Osteocyte (in vitro differentiated cells): ENCODE measurements at regions not wholly inside any gene's neighbourhood (a gene's known extent, or its start where the extent isn't known, plus 50 kb on each side); places are given as distances from the start of the nearest gene placed in this dataset.

Source experiments
- DNase-seq: peaks from one replicate; pipeline ENCODE4 v3.0.0; 2021; ENCODE audit warnings: mixed read lengths; ENCODE audit not compliant: unreplicated experiment; ENCODE audit errors: extremely low spot score
- H3K27ac Mint-ChIP-seq: one replicate; pipeline ENCODE4 v1.8.0; 2021; ENCODE audit warnings: mild to moderate bottlenecking, mixed read lengths; ENCODE audit not compliant: unreplicated experiment
- H3K27me3 Mint-ChIP-seq: one replicate; pipeline ENCODE4 v1.8.0; 2021; ENCODE audit warnings: mixed read lengths; ENCODE audit not compliant: unreplicated experiment
- H3K36me3 Mint-ChIP-seq: one replicate; pipeline ENCODE4 v1.8.0; 2021; ENCODE audit warnings: mixed read lengths; ENCODE audit not compliant: unreplicated experiment
- H3K4me1 Mint-ChIP-seq: one replicate; pipeline ENCODE4 v1.8.0; 2021; ENCODE audit warnings: mixed read lengths; ENCODE audit not compliant: unreplicated experiment
- H3K4me3 Mint-ChIP-seq: one replicate; pipeline ENCODE4 v1.8.0; 2021; ENCODE audit warnings: mild to moderate bottlenecking, moderate library complexity, mixed read lengths; ENCODE audit not compliant: unreplicated experiment
- H3K9me3 Mint-ChIP-seq: one replicate; pipeline ENCODE4 v1.8.0; 2021; ENCODE audit warnings: mixed read lengths; ENCODE audit not compliant: unreplicated experiment
- CTCF ChIP-seq: fragments of 200-600 bp; sonication (generic); IDR thresholded peaks from 2 replicates; pipeline ENCODE4 v1.5.0; 2021; ENCODE audit warnings: antibody characterized with exemption, mild to moderate bottlenecking, moderate library complexity

- no peaks in the 10 kb centered on the region for H3K36me3 Mint-ChIP-seq
- H3K27ac Mint-ChIP-seq = no peak overlapping the region
- no peak overlapping the region for H3K4me3 Mint-ChIP-seq
- H3K27me3 Mint-ChIP-seq = no peaks in the 10 kb centered on the region
- H3K4me1 Mint-ChIP-seq = no peaks in the 10 kb centered on the region
- TF ChIP-seq CTCF = no peak
- H3K9me3 Mint-ChIP-seq = peaks cover 26% of the 10 kb centered on the region
- DNase-seq = no peak
Measured at GRCh38 chr19:32154418-32154817, 191.0 kb upstream of the ZNF507 start.

GRCh38 chr19:32164384-32164992 is 180.9 kb upstream of the ZNF507 start:
- no peak overlapping the region for H3K27ac Mint-ChIP-seq
- no peak overlapping the region for H3K4me3 Mint-ChIP-seq
- H3K4me1 Mint-ChIP-seq = no peaks in the 10 kb centered on the region
- no peaks in the 10 kb centered on the region for H3K36me3 Mint-ChIP-seq
- no peaks in the 10 kb centered on the region for H3K27me3 Mint-ChIP-seq
- no peak for TF ChIP-seq CTCF
- H3K9me3 Mint-ChIP-seq = peaks cover 13% of the 10 kb centered on the region
- peak; percentile 82 for DNase-seq

GRCh38 chr19:32165141-32165540 is 180.3 kb upstream of the ZNF507 start:
- Mint-ChIP-seq H3K27me3 (no peaks in the 10 kb centered on the region), H3K36me3 (no peaks in the 10 kb centered on the region), H3K9me3 (peaks cover 13% of the 10 kb centered on the region), H3K4me1 (no peaks in the 10 kb centered on the region), H3K4me3 (no peak overlapping the region), H3K27ac (no peak overlapping the region)
- DNase-seq = peak; percentile 54
- TF ChIP-seq CTCF = no peak

- Mint-ChIP-seq H3K4me1 (no peaks in the 10 kb centered on the region), H3K9me3 (peaks cover 13% of the 10 kb centered on the region), H3K4me3 (no peak overlapping the region), H3K27ac (no peak overlapping the region), H3K36me3 (no peaks in the 10 kb centered on the region), H3K27me3 (no peaks in the 10 kb centered on the region)
- no peak for TF ChIP-seq CTCF
- peak; percentile 75 for DNase-seq
Measured at GRCh38 chr19:32165750-32166149, 179.7 kb upstream of the ZNF507 start.

- H3K4me3 Mint-ChIP-seq = no peak overlapping the region
- H3K27ac Mint-ChIP-seq = no peak overlapping the region
- H3K4me1 Mint-ChIP-seq = no peaks in the 10 kb centered on the region
- no peak for TF ChIP-seq CTCF
- no peaks in the 10 kb centered on the region for H3K27me3 Mint-ChIP-seq
- peak; percentile 70 for DNase-seq
- no peaks in the 10 kb centered on the region for H3K36me3 Mint-ChIP-seq
- peaks cover 13% of the 10 kb centered on the region for H3K9me3 Mint-ChIP-seq
Measured at GRCh38 chr19:32166238-32166637, 179.2 kb upstream of the ZNF507 start.
